ENCODE measurements at regions not wholly inside any gene's neighbourhood (a gene's known extent, or its start where the extent isn't known, plus 50 kb on each side); places are given as distances from the start of the nearest gene placed in this dataset.

DNA sequence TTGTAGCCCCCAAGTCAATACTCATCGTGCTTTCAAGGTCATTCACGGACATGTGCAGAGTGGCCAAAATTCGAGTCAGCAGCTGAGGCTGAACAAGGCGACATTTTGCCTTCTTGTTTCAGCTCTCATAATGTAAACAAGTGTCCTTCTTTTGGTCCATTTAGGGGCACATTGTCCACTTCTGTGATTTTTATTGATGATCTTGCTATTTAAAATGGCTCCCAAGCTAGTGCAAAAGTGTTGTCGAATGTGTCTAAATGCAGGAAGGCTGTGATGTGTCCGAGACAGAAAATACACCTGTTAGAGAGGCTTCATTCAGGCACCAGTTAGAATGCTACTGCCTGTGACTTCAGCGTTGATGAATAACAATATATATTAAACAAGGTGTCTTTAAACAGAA is 405.9 kb downstream of the IRS2 start:
- H3K27me3 Mint-ChIP-seq (ENCODE audit: low read depth) = no peaks in the 10 kb centered on the region
- no peaks in the 10 kb centered on the region for H3K9me3 Mint-ChIP-seq (ENCODE audit: low read depth)
- H3K27ac Mint-ChIP-seq (ENCODE audit: unreplicated experiment) = no peak overlapping the region
- H3K4me1 Mint-ChIP-seq (ENCODE audit: low read depth) = peaks cover 38% of the 10 kb centered on the region
- DNase-seq (ENCODE audit: low spot score) = no peak
- no peaks in the 10 kb centered on the region for H3K36me3 Mint-ChIP-seq (ENCODE audit: low read depth)
- H3K4me3 Mint-ChIP-seq (ENCODE audit: unreplicated experiment) = no peak overlapping the region
- TF ChIP-seq, protein P1, sequence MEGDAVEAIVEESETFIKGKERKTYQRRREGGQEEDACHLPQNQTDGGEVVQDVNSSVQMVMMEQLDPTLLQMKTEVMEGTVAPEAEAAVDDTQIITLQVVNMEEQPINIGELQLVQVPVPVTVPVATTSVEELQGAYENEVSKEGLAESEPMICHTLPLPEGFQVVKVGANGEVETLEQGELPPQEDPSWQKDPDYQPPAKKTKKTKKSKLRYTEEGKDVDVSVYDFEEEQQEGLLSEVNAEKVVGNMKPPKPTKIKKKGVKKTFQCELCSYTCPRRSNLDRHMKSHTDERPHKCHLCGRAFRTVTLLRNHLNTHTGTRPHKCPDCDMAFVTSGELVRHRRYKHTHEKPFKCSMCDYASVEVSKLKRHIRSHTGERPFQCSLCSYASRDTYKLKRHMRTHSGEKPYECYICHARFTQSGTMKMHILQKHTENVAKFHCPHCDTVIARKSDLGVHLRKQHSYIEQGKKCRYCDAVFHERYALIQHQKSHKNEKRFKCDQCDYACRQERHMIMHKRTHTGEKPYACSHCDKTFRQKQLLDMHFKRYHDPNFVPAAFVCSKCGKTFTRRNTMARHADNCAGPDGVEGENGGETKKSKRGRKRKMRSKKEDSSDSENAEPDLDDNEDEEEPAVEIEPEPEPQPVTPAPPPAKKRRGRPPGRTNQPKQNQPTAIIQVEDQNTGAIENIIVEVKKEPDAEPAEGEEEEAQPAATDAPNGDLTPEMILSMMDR (IDR thresholded peaks at IDR 0.05) = no peak

DNA sequence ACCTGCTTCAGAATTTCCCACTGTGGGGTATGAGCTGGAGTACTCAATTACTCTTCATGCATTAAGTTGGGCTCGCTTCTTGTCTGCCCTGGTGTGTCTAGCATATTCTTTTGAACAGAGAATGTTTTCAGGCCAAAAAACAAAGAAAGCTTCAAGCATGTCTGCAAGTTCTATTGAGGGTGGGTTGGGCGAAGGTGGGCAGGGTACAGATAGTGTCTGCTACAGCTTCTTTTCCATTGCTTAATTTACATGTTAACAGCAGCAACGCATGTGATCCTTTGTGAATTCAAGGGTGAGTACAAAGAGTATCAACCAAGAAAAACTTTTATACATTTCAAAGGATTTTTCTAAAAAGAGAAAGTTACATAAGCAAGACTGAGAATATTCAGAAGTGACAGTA is 406.5 kb downstream of the IRS2 start:
- Mint-ChIP-seq H3K27ac (ENCODE audit: unreplicated experiment) (no peak overlapping the region), H3K36me3 (ENCODE audit: low read depth) (no peaks in the 10 kb centered on the region), H3K4me3 (ENCODE audit: unreplicated experiment) (no peak overlapping the region), H3K4me1 (ENCODE audit: low read depth) (peaks cover 32% of the 10 kb centered on the region), H3K9me3 (ENCODE audit: low read depth) (no peaks in the 10 kb centered on the region), H3K27me3 (ENCODE audit: low read depth) (no peaks in the 10 kb centered on the region)
- DNase-seq (ENCODE audit: low spot score) = no peak
- TF ChIP-seq, protein P1 (IDR thresholded peaks at IDR 0.05) = no peak

DNA sequence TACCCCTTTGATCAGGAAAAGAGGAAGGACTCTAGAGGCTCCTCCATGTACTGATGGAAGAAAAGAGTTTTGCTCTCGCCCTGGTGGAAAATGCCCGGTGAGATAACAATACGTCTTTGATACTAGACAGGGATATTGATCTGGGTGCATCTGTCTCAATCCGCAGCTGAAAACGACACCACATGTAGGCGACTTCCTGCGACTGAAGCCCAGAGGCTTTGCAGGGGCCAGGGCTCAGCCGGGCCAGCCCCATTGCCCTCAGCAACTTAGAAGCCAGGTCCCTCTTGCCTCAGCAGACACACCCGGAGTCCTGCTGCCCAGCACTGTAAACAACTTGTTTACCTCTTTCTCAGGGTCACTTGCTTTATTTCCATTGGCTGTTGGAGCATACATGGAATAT is 409.4 kb downstream of the IRS2 start:
- H3K36me3 Mint-ChIP-seq (ENCODE audit: low read depth) = no peaks in the 10 kb centered on the region
- no peaks in the 10 kb centered on the region for H3K27me3 Mint-ChIP-seq (ENCODE audit: low read depth)
- no peak overlapping the region for H3K4me3 Mint-ChIP-seq (ENCODE audit: unreplicated experiment)
- H3K27ac Mint-ChIP-seq (ENCODE audit: unreplicated experiment) = no peak overlapping the region
- peaks cover 13% of the 10 kb centered on the region for H3K4me1 Mint-ChIP-seq (ENCODE audit: low read depth)
- H3K9me3 Mint-ChIP-seq (ENCODE audit: low read depth) = no peaks in the 10 kb centered on the region
- DNase-seq (ENCODE audit: low spot score) = no peak
- TF ChIP-seq, protein P1 (IDR thresholded peaks at IDR 0.05) = no peak

DNA sequence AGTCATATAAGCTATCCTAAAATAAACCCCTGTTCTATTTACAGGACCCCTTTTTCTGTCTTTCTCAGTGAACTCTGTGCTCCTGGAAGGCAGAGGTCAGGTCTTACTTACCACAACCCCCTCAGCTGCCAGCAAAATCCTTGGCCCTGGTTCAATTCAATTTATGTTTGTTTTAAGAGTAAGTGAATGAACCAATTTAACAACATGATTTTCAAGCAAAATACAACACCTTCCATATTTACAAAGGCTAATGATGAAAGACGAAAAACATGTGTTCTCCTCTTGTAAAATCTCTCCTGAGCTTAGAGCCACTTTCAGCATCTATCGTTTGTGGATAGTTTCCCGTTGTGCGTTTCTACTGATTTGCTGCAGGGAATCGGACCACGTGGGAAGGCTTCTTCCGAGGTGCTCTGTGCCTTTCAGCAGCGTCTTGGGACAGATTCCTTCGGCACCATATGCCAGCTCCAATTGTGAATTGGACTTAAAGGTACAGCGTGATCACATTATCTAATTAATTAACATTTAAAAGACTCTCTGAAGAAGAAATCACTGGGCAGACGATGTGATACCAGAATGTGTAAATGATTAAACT is 411.7 kb downstream of the IRS2 start:
- TF ChIP-seq, protein P1 (IDR thresholded peaks at IDR 0.05) = no peak
- Mint-ChIP-seq H3K9me3 (ENCODE audit: low read depth) (no peaks in the 10 kb centered on the region), H3K27ac (ENCODE audit: unreplicated experiment) (no peak overlapping the region), H3K4me1 (ENCODE audit: low read depth) (peaks cover 3% of the 10 kb centered on the region), H3K36me3 (ENCODE audit: low read depth) (no peaks in the 10 kb centered on the region), H3K27me3 (ENCODE audit: low read depth) (no peaks in the 10 kb centered on the region), H3K4me3 (ENCODE audit: unreplicated experiment) (no peak overlapping the region)
- DNase-seq (ENCODE audit: low spot score) = no peak

DNA sequence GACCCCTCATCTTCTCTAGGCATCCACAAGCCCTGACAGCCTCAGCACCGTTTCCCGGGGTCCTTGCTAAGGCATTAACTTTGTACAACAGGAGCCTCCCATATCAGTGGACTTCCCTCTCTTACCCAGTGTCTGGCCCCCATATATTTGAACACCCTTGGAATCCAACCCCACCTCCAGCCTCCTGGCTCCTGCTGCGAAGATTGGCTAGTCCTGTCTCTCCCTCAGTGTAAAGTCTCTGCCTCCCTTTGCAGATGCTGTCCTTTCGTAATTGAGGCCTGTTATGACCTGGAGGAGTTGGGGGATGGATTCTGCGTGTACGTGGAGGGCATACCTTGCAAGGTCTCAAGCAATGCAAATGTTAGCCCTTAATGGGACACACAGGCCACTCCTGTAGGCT is 413.7 kb downstream of the IRS2 start:
- no peak for DNase-seq (ENCODE audit: low spot score)
- H3K4me1 Mint-ChIP-seq (ENCODE audit: low read depth) = peaks cover 6% of the 10 kb centered on the region
- H3K9me3 Mint-ChIP-seq (ENCODE audit: low read depth) = no peaks in the 10 kb centered on the region
- no peak overlapping the region for H3K4me3 Mint-ChIP-seq (ENCODE audit: unreplicated experiment)
- H3K27ac Mint-ChIP-seq (ENCODE audit: unreplicated experiment) = no peak overlapping the region
- no peaks in the 10 kb centered on the region for H3K27me3 Mint-ChIP-seq (ENCODE audit: low read depth)
- no peaks in the 10 kb centered on the region for H3K36me3 Mint-ChIP-seq (ENCODE audit: low read depth)
- TF ChIP-seq, protein P1 (IDR thresholded peaks at IDR 0.05) = no peak
